HG03460 (cell line): ENCODE measurements at regions not wholly inside any gene's neighbourhood (a gene's known extent, or its start where the extent isn't known, plus 50 kb on each side); places are given as distances from the start of the nearest gene placed in this dataset.

Source experiments
- ATAC-seq: cut with Tn5 transposase; IDR thresholded peaks from one replicate; pipeline ENCODE4 v1.9.1; 2021; ENCODE audit not compliant: unreplicated experiment

DNA sequence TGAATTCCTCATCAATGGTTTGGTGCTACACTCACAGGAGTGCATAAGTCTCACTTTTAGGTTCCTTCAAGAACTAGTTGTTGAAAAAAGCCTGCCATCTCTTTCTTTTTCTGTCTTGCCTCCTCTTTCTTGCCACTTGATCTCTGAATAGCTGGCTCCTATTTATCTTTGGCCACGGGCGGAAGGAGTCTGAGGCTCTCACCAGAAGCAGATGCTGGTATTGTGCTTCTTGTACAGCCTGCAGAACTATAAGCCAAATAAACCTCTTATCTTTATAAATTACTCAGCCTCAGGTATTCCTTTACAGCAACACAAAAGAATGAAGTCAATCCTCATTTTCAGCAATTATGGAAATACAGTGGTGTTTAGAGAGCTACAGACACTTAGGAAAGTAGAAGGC lies 247.1 kb upstream of the PRR16 start:
- no peak for ATAC-seq

- ATAC-seq, result no peak
These were observed 244.1 kb upstream of the PRR16 start for GRCh38 chr5:120219988-120220387.

DNA sequence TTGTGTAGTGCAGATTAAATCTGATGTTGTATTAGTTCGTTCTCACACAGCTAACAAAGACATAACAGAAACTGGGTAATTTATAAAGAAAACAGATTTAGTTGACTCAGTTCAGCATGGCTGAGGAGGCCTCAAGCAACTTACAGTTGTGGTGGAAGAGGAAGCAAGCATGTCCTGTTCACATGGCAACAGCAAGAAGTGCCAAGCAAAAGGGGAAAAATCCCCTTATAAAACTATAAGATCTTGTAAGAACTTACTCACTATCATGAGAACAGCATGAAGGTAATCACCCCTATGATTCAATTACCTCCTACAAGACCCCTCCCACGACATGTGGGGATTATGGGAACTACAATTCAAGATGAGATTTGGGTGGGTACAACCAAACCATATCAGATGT lies 238.6 kb upstream of the PRR16 start:
- no peak for ATAC-seq

DNA sequence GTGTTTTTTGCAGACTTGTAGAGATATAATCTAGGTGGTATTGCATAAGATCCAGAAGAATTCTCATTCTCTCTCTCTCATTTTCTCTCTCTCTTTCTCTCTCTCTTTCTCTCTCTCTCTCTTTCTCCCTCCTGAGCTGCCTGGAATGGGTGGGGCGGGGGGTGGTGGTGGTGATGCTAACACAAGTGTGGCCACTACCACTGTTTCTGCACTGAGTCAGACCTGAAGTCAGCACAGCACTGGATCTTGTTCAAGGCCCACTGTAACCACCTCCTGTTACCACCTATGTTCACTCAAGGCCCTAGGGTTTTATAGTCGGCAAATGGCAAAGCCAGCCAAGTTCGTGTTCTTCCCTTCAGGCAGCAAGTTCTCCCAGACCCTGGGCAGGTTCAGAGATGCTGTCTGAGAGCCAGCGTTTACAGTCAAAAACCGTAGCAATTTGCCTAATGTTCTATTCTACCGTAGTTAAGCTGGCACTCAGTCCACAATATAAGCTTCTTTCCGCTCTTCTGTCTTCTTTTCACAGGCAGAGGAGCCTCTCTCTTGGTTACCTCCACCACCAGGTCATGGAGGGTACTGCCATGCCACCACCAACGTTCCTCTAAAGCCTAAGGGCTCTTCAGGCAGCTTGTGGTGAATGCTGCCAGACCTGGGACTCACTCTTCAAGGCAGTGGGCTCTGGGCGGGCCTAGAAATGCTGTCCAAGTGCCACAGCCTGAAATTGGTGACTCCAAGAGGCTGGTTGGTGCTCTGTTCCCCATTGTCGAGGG lies 235.7 kb upstream of the PRR16 start:
- ATAC-seq, result no peak

DNA sequence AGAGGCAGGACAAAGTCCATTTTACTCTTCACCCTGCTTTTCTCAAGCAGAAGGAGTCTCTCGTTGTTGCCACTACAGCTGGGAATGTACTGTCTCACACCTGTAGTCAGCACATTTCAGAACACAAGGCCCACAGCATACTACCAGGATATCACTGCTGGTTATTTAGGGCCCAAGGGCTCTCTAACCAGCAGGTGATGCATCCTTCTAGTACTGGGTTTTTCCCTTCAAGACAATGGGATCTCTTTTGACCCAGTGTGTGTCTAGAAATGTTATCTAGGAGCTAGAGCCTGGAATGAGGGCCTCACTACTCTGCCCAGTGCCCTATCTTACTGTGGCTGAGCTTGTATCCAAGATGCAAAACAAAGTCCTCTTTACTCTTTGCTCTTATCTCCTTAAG lies 235.1 kb upstream of the PRR16 start:
- ATAC-seq, result no peak

DNA sequence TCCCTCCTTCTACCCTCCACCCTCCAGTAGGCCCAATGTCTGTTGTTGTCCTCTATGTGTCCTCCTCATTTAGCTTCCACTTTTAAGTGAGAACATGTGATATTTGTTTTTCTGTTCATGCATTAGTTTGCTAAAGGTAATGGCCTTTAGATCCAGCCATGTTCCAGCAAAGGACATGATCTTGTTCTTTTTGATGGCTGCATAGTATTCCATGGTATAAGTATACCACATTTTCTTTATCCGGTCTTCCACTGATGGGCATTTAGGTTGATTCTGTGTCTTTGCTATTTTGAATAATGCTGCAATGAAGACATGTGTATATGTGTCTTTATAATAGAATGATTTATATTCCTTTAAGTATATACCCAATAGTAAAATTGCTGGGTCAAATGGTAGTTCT lies 232.5 kb upstream of the PRR16 start:
- no peak for ATAC-seq

DNA sequence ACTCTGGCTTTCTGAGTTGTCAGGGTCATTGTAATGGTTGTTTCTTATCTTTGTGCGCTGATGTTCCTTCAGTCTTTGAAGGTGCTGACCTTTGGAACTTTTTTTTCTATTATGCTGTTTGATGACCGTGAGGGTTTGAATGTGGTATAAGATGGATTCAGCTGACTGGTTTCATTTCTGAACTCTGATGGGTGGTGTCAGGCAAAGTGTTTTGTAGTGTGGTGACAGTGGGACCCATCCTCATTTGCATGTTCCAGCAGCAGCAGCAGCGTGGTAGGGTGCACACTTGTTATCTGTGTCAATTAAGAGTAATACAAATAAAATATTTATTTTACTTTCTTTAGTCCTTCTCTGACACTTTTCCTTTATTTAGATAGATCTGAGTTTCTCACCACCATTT lies 227.7 kb upstream of the PRR16 start:
- peak; percentile 71 for ATAC-seq

GRCh38 chr5:120239086-120239485 lies 225.0 kb upstream of the PRR16 start:
- no peak for ATAC-seq

DNA sequence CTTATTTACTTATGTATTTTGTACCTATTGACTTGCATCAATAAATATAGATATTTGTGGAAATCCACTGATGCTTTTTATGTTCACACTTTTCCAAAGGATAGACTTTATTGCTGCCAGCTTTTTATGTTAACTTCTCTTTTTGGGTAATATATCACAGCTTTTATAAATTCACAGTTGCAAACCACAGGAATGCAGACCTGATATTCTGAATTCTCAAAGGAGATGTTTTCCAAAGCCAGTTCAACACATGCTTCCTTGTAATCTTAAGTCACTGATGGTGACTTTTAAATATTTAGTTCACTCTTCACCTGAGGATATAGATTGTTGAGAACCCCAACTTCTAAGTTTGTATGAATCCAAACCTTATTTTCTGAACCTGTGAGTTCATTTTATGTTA lies 223.4 kb upstream of the PRR16 start:
- ATAC-seq, result no peak

DNA sequence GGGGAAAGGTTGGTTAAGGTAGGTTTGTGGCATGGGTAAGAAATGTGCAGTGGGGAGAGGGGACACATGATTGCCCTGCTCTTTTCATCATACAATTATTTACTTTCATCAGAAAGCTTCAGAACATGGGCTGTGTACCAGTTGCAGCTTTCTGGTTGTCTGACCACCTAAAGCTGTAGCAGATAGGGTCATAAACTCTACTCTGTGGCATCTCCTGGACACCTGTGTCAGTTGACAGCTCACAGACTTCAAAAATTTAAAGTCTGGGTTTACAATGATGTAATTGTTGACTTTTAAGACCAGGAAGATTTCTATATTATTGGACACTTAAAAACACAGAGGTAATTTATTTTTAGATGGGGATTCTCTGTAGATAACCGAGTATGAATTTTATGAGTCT lies 222.7 kb upstream of the PRR16 start:
- no peak for ATAC-seq

DNA sequence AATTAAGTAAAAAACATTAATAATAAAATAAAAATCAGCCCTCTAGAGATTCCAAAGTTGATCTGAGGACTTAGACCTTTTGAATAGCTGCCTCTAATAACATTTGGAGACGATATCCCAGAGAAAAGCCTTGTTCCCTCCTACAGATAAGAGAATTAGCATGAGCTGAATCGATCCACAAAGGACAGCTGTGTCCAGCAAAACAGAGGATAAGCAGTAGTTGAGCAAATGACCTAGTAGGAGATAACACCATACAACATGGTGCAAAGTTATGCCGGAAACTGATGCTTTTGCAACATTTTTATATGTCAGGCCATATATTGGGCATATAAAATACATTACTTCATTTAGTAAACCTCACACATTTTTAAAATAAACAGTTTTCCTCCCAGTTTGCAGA lies 212.2 kb upstream of the PRR16 start:
- ATAC-seq, result no peak

GRCh38 chr5:120252839-120253238 lies 211.3 kb upstream of the PRR16 start:
- no peak for ATAC-seq

DNA sequence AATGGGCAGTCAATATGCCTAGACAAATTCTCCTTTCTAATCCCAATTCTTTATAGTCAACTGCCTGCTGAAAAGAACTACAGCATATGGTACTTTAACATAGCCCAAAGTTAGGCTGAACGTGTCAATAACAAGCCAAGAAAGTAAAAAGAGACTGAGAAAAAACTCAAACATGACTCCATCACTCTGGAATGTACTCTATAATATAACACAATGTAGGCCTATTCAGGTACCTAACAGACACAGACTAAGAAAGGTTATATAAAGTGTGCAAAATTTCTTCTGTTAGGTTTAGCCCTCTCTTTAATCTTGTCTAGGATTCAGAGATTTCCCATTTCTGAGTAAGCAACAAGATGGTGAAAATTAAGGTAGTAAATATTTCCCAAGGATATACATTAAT lies 209.7 kb upstream of the PRR16 start:
- no peak for ATAC-seq

DNA sequence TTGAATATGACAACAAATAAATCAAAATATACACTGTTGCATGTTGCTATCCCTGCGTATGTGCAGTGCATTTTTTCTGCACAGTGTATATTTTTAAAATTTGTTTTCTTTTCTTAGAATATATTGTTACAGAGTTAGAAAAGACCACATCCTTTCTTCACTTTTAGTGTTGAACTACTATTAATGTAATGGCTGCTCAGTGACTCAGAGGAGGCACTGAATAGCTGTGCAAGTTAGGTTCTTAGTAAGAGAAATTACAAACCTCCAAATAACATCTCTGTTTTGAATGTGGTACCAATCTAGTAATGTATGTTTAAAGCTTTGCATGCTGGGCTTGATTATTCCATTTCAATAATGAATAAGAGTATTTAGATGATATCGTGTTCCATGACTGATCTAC lies 208.9 kb upstream of the PRR16 start:
- ATAC-seq, result no peak

DNA sequence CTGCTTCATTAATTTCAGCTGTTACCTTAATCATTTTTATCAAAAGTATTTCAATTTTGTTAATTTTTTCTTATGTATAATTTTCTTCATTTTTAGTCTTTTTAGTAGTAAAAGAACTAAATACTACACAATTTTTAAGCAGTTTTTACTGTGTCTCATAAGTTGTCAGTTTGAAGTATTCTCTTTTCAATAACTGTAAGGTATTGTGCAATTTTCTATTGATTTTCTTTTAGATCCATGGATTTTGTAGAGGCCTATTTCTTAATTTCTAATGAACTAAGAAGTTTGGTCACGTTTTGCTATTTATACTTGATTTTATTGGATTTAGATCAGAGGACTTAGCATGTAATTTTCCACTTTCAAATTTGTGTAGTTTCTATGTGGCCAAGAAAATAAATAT lies 207.7 kb upstream of the PRR16 start:
- no peak for ATAC-seq

- ATAC-seq, result no peak
These were observed 206.6 kb upstream of the PRR16 start for GRCh38 chr5:120257358-120257971.

GRCh38 chr5:120258123-120258522 lies 206.0 kb upstream of the PRR16 start:
- no peak for ATAC-seq

GRCh38 chr5:120260651-120261050 lies 203.4 kb upstream of the PRR16 start:
- no peak for ATAC-seq

DNA sequence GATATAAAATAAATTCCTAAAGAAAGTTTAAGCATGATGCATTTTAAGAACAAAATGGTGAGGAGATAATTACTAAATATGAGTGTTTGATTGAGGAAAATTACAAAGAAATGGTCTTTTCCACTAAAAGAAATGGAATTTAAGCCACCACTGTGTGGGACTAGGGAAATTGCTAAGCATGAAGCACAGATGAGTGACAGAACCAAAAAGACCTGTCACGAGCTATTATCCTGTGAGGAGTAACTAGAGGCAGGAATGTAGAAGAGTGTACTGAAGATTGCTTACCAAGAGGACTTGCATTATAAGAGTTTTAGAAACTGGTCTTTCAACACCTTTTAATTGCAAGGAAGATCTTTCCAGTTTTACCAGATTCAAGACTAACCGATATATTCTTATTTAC lies 193.6 kb upstream of the PRR16 start:
- ATAC-seq, result no peak

GRCh38 chr5:120293796-120294195 lies 170.3 kb upstream of the PRR16 start:
- ATAC-seq, result no peak

GRCh38 chr5:120297616-120298015 lies 166.5 kb upstream of the PRR16 start:
- no peak for ATAC-seq

GRCh38 chr5:120298981-120299380 lies 165.1 kb upstream of the PRR16 start:
- ATAC-seq, result no peak

DNA sequence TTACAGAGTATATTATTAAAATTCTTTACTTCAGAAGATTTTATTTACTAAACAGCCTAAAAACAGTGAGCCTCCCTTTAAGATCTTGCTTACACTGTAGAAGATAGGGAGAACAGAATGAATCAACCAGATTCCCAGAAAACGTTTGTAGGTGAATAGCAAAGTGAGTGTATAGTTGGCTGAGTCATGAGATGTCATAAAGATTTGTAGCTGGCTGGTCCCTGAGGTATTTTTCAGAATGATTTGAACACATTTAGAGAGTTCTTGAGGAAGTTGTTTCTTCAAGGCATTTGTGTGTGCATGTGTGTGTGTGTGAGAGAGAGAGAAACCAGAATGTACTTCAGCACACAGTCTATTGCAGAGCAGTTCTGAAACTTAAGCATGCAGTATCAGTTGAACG lies 159.4 kb upstream of the PRR16 start:
- no peak for ATAC-seq
